HCT116 (cell line): ENCODE measurements at regions not wholly inside any gene's neighbourhood (a gene's known extent, or its start where the extent isn't known, plus 50 kb on each side); places are given as distances from the start of the nearest gene placed in this dataset.

ENCODE experiments used
- ATAC-seq: fragments of 200-7000 bp; cut with Tn5 transposase; 2 replicates; pipeline ENCODE4 v1.9.1; 2020; ENCODE audit warnings: mild to moderate bottlenecking, moderate library complexity
- BruUV-seq: library from RNA; stranded (reverse); fragments of 400-500 nt; replicated peaks from 2 replicates; lab custom pipeline; 2021; lab: Mats Ljungman, UMichigan
- CTCF ChIA-PET: fragments of 300-600 bp; sonication (Branson Sonifier 250); formaldehyde crosslinking; loops from one replicate; lab custom pipeline; 2021; ENCODE audit warnings: antibody characterized with exemption; lab: Charles Lee
- POLR2A ChIA-PET: fragments of 300-600, 350-600 bp; sonication (Branson Sonifier 250); formaldehyde crosslinking; loops from one replicate; lab custom pipeline; 2021; ENCODE audit warnings: antibody characterized with exemption; lab: Charles Lee
- RAD21 ChIA-PET, 2 experiments: fragments of 300-600 bp; sonication (Branson Sonifier 250); formaldehyde crosslinking; loops; one replicate each; lab custom pipeline; 2023; ENCODE audit warnings: low total read pairs in 2 of 2; ENCODE audit not compliant: uncharacterized antibody in 2 of 2, unreplicated experiment in 2 of 2, low non-redundant PET in 1 of 2; lab: Charles Lee
- DNase-seq: peaks from one replicate; pipeline ENCODE4 v3.0.0-alpha.2; 2010; ENCODE audit warnings: low read depth, low spot score
- H2AFZ ChIP-seq: fragments of 200-600 bp; shearing (Covaris generic), sonication (generic); 2 replicates; pipeline ENCODE4 v1.6.1; 2017; ENCODE audit warnings: low read depth, mixed run types, mixed read lengths, antibody characterized with exemption, low read length; ENCODE audit not compliant: poor library complexity, severe bottlenecking
- H3K27ac ChIP-seq: 2 replicates; pipeline ENCODE4 v1.5.1; 2012; ENCODE audit warnings: low read depth, low read length
- H3K27me3 ChIP-seq: fragments of 200-600 bp; sonication (generic); 2 replicates; pipeline ENCODE4 v1.6.1; 2016; ENCODE audit warnings: mixed run types, low read length, mixed read lengths; ENCODE audit not compliant: insufficient read depth
- H3K36me3 ChIP-seq, 2 experiments: fragments of 200-500 bp in 1 of 2; fragments of 200-600 bp in 1 of 2; sonication (Bioruptor generic) in 1 of 2; sonication (generic) in 1 of 2; 2 replicates each; pipeline versions ENCODE4 v1.5.1 to v1.6.1; 2014 to 2016; ENCODE audit warnings: low read length in 2 of 2, inconsistent platforms in 1 of 2, mixed read lengths in 1 of 2, mixed run types in 1 of 2; ENCODE audit not compliant: insufficient read depth in 2 of 2, control insufficient read depth in 1 of 2
- H3K4me1 ChIP-seq, 2 experiments: fragments of 200-600 bp in 1 of 2; sonication (generic) in 1 of 2; 2 replicates each; pipeline versions ENCODE4 v1.5.1 to v1.6.1; 2012 to 2017; ENCODE audit warnings: low read length in 2 of 2, inconsistent platforms in 1 of 2, mild to moderate bottlenecking in 1 of 2, mixed read lengths in 1 of 2, mixed run types in 1 of 2, moderate library complexity in 1 of 2; ENCODE audit not compliant: insufficient read depth in 2 of 2, control insufficient read depth in 1 of 2
- H3K4me2 ChIP-seq: fragments of 200-600 bp; sonication (generic); 2 replicates; pipeline ENCODE4 v1.6.1; 2017; ENCODE audit warnings: mixed run types, low read length, mixed read lengths
- H3K4me3 ChIP-seq, 2 experiments: fragments of 200-600 bp in 1 of 2; sonication (generic) in 1 of 2; replicated peaks in 1 of 2; 2 replicates each; pipeline ENCODE4 v1.5.1; 2011 to 2016; ENCODE audit warnings: low read length in 2 of 2, control low read depth in 1 of 2, low read depth in 1 of 2, mild to moderate bottlenecking in 1 of 2, mixed read lengths in 1 of 2, mixed run types in 1 of 2
- H3K79me2 ChIP-seq: fragments of 200-600 bp; sonication (generic); 2 replicates; pipeline ENCODE4 v1.6.1; 2017; ENCODE audit warnings: mild to moderate bottlenecking, mixed run types, low read length, moderate library complexity, mixed read lengths; ENCODE audit not compliant: insufficient read depth
- H3K9ac ChIP-seq: fragments of 200-600 bp; sonication (generic); 2 replicates; pipeline ENCODE4 v1.6.1; 2016; ENCODE audit warnings: low read length, mixed read lengths
- H3K9me2 ChIP-seq: fragments of 200-600 bp; sonication (generic), shearing (Covaris generic); 2 replicates; pipeline ENCODE4 v1.6.1; 2017; ENCODE audit warnings: mixed run types, mild to moderate bottlenecking, moderate library complexity; ENCODE audit not compliant: insufficient read depth
- H3K9me3 ChIP-seq, 2 experiments: fragments of 200-500 bp in 1 of 2; fragments of 200-600 bp in 1 of 2; sonication (Bioruptor generic) in 1 of 2; sonication (generic) in 1 of 2; 2 replicates each; pipeline ENCODE4 v1.6.1; 2014 to 2017; ENCODE audit warnings: low read length in 2 of 2, mixed read lengths in 2 of 2, inconsistent platforms in 1 of 2, low read depth in 1 of 2, mild to moderate bottlenecking in 1 of 2, mixed run types in 1 of 2, moderate library complexity in 1 of 2; ENCODE audit not compliant: control insufficient read depth in 1 of 2, insufficient read depth in 1 of 2
- H4K20me1 ChIP-seq: fragments of 200-600 bp; sonication (generic), shearing (Covaris generic); 2 replicates; pipeline ENCODE4 v1.6.1; 2017; ENCODE audit warnings: mixed run types, mild to moderate bottlenecking, moderate library complexity; ENCODE audit not compliant: insufficient read depth
- CBX3 ChIP-seq: IDR thresholded peaks from 2 replicates; pipeline ENCODE4 v1.6.1; 2012; ENCODE audit warnings: low read depth
- EGR1 ChIP-seq: IDR thresholded peaks from 2 replicates; pipeline ENCODE4 v1.6.1; 2012; ENCODE audit warnings: low read depth
- ELF1 ChIP-seq: IDR thresholded peaks from 2 replicates; pipeline ENCODE4 v1.6.1; 2012; ENCODE audit warnings: low read depth, borderline replicate concordance
- JUND ChIP-seq: IDR thresholded peaks from 2 replicates; pipeline ENCODE4 v1.6.1; 2012
- POLR2A ChIP-seq: IDR thresholded peaks from 2 replicates; pipeline ENCODE4 v1.7.0; 2011; ENCODE audit warnings: borderline replicate concordance; ENCODE audit not compliant: insufficient read depth, insufficient read length; ENCODE audit errors: extremely low read depth
- POLR2AphosphoS5 ChIP-seq: IDR thresholded peaks from 2 replicates; pipeline ENCODE4 v1.6.1; 2011; ENCODE audit warnings: mild to moderate bottlenecking, low read depth, low read length, moderate library complexity
- RAD21 ChIP-seq: IDR thresholded peaks from 2 replicates; pipeline ENCODE4 v1.6.1; 2012; ENCODE audit warnings: low read depth, mild to moderate bottlenecking
- SIN3A ChIP-seq: IDR thresholded peaks from 2 replicates; pipeline ENCODE4 v1.6.1; 2012; ENCODE audit warnings: low read depth
- SP1 ChIP-seq: IDR thresholded peaks from 2 replicates; pipeline ENCODE4 v1.6.1; 2012; ENCODE audit warnings: low read depth
- SRF ChIP-seq: IDR thresholded peaks from 2 replicates; pipeline ENCODE4 v1.6.1; 2012; ENCODE audit warnings: low read depth
- ZFX ChIP-seq: fragments of 450-650 bp; IDR thresholded peaks from 2 replicates; pipeline ENCODE4 v1.6.1; 2017
- intact Hi-C: fragments of 100-400 bp; cut with micrococcal nuclease; formaldehyde crosslinking; loops from 2 replicates; pipeline ENCODE4 v1.10.0; 2022
- TF ChIP-seq, protein P1 (sequence below): IDR thresholded peaks from 2 replicates; pipeline ENCODE4 v1.6.1; 2011; ENCODE audit warnings: mild to moderate bottlenecking, low read length, moderate library complexity; ENCODE audit not compliant: insufficient replicate concordance; ENCODE audit errors: extremely low read depth
- TF ChIP-seq, protein P2 (sequence below): IDR thresholded peaks from 2 replicates; pipeline ENCODE4 v1.6.1; 2012

DNA sequence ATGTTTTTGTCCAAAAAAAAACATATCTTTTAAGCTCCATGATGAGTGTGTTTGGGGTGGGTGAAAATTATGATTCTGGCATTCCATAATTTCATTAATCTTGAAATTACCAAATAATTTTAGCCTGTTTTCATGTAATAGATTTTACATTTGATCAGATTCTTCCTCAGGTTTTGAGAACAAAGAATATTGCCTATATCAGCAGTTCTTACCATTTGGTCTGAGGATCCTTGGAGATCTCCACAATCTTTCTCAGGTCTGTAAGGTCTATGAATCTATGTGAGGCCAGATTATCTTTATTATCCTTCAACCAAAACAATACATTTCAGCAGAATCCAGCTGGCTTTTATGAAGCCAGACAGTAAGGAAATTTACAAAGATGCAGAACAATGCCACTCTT is 373.3 kb upstream of the E2F7 start (continued):
- TF ChIP-seq, protein P1, sequence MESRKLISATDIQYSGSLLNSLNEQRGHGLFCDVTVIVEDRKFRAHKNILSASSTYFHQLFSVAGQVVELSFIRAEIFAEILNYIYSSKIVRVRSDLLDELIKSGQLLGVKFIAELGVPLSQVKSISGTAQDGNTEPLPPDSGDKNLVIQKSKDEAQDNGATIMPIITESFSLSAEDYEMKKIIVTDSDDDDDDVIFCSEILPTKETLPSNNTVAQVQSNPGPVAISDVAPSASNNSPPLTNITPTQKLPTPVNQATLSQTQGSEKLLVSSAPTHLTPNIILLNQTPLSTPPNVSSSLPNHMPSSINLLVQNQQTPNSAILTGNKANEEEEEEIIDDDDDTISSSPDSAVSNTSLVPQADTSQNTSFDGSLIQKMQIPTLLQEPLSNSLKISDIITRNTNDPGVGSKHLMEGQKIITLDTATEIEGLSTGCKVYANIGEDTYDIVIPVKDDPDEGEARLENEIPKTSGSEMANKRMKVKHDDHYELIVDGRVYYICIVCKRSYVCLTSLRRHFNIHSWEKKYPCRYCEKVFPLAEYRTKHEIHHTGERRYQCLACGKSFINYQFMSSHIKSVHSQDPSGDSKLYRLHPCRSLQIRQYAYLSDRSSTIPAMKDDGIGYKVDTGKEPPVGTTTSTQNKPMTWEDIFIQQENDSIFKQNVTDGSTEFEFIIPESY, result no peak
- TF ChIP-seq, protein P2, sequence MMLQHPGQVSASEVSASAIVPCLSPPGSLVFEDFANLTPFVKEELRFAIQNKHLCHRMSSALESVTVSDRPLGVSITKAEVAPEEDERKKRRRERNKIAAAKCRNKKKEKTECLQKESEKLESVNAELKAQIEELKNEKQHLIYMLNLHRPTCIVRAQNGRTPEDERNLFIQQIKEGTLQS, result no peak

DNA sequence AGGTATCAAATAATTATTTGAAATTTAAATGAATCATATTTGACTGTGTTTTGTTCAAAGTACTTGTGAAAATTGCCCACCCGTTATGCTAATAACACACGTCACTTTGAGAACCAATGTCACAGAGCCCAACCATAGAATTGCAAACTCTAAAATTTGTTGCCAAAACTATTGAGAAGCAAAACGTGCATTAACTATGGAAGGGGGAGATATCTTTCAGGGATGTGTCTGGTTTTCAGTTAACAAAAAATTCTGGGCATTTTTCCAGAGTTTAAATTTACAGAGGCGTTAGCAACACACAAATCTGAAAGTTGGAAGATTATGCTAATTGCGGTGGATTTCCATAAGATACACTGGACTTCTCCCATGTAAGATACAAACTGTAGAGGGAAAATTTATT is 371.8 kb upstream of the E2F7 start:
- POLR2A ChIA-PET, result no interaction called here

DNA sequence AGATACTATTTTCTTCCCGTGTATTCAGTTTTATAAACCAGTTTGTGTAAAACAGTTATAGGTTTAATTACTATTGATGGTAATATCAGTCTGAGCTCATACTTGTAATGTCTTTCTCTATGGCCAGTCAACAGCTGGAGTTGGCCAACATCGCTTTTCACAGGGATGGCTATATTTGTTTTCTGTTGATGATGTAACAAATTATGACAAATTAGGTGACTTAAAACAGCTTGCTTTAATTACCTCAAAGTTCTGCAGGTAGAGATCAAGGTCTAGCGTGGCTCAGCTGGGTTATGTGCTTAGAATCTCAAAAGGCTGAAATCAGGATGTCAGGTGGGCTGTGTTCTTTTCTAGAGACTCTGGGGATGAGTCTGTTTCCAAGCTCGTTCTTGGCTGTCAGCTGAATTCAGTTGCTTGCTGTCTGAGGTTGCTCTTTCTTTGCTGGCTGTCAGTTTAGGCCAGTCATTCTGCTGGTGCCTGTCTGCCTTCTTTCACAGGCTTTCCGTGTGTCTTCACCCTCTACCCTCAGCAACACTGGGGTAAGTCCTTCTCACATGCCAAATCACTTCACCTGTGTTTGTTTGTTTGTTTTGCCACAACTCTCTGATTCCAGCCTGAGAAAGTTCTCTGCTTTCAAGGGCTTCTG is 370.2 kb upstream of the E2F7 start:
- Histone ChIP-seq H3K9ac (no peak overlapping the region), H3K4me3 (no peak overlapping the region), H3K4me1 (no peaks in the 10 kb centered on the region), H3K4me2 (no peak overlapping the region), H2AFZ (no peak overlapping the region), H3K27ac (no peak overlapping the region), H3K27me3 (no peaks in the 10 kb centered on the region), H3K36me3 (no peaks in the 10 kb centered on the region), H3K9me2 (no peaks in the 10 kb centered on the region), H3K79me2 (no peaks in the 10 kb centered on the region), H3K9me3 (no peaks in the 10 kb centered on the region), H4K20me1 (no peaks in the 10 kb centered on the region)
- CTCF ChIA-PET, result no interaction called here
- no peak for DNase-seq
- no TSS peak for BruUV-seq
- RAD21 ChIA-PET, result no interaction called here
- no peak for ATAC-seq
- intact Hi-C loops, result no loop called here
- POLR2A ChIA-PET, result no interaction called here
- no peak for TF ChIP-seq SP1
- TF ChIP-seq SIN3A, result no peak
- TF ChIP-seq, protein P1, result no peak
- no peak for TF ChIP-seq ELF1
- TF ChIP-seq CBX3, result no peak
- no peak for TF ChIP-seq JUND
- no peak for TF ChIP-seq POLR2A
- no peak for TF ChIP-seq RAD21
- no peak for TF ChIP-seq EGR1
- TF ChIP-seq SRF, result no peak
- TF ChIP-seq, protein P2, result no peak
- no peak for TF ChIP-seq POLR2AphosphoS5
- no peak for TF ChIP-seq ZFX

More for the DNA sequence above, 371.8 kb upstream of the E2F7 start:
- Histone ChIP-seq H3K4me2 (no peak overlapping the region), H3K4me3 (no peak overlapping the region), H3K9me2 (no peaks in the 10 kb centered on the region), H3K79me2 (no peaks in the 10 kb centered on the region), H3K27ac (no peak overlapping the region), H3K9me3 (no peaks in the 10 kb centered on the region), H3K27me3 (no peaks in the 10 kb centered on the region), H3K36me3 (no peaks in the 10 kb centered on the region), H2AFZ (no peak overlapping the region), H4K20me1 (no peaks in the 10 kb centered on the region), H3K4me1 (no peaks in the 10 kb centered on the region), H3K9ac (no peak overlapping the region)
- ChIA-PET CTCF (no interaction called here), RAD21 (no interaction called here)
- TF ChIP-seq POLR2AphosphoS5, result no peak
- intact Hi-C loops, result no loop called here
- DNase-seq (no peak), ATAC-seq (no peak)
- BruUV-seq, result no TSS peak
